Endometrial microvascular endothelial cells (primary cell): ENCODE measurements at regions not wholly inside any gene's neighbourhood (a gene's known extent, or its start where the extent isn't known, plus 50 kb on each side); places are given as distances from the start of the nearest gene placed in this dataset.

ENCODE experiments used
- in situ Hi-C: cut with HindIII; loops from 2 replicates; pipeline ENCODE4 v1.10.0; 2017; ENCODE audit warnings: low sequenced_read_pairs, low pct_unique_long_range_greater_than_20kb; ENCODE audit errors: inconsistent ontology term

DNA sequence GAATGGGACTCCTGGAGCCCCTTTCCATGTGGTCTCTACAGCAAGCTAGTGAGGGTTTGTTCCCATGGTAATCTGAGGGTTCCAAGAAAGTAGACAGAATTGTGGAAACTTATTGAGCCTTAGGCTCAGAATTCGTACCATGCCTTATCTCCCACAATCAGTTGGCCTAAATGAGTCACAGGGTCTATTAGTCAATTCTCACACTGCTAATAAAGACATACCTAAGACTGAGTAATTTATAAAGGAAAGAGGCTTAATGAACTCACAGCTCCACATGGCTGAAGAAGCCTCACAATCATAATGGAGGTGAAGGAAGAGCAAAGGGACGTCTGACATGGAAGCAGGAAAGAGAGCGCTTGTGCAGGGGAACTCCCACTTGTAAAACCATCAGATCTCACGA, 106.6 kb upstream of the CXADR start:
- in situ Hi-C loops = no loop called here

GRCh38 chr21:17414766-17415165, 98.1 kb upstream of the CXADR start:
- in situ Hi-C loops = no loop called here

DNA sequence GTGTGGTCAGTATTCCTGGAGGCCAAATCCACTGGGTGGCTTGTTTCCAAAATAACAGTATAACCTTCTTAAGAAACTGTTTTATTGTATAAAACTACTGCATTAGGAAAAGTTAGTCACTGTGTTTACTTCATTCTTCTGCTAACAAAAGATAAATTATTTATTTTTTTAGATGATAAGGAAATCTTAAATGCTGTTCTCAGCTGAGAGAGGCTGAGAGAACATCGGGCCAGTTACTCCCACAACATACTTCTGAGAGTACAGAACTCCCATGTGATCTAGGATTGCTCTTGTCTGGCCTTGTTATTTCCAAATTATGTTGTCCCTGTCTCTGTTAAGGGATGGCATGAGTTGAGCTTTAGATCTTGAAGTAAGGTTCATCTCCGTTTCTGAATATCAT, 96.7 kb upstream of the CXADR start:
- in situ Hi-C loops = no loop called here

DNA sequence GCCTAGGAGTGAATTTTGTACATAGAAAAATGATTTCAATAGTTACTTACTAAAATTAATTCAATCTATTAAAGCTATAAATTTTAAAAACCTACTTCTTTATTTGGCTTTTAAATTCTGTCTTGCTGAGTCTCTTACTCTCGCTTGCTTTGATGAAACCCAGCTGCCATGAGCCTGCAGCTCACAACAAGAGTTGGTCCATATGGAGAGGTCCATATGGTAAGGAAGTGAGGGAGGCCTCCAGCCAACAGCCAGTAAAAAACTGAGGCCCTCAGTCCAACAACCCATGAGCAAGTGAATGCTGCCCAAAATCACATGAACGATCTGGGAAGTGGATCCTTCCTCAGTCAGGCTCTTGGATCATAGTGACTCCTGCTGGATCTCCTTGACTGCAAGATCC, 89.9 kb upstream of the CXADR start:
- in situ Hi-C loops = no loop called here

- in situ Hi-C loops = no loop called here
These were observed 85.7 kb upstream of the CXADR start for GRCh38 chr21:17427157-17427556.

DNA sequence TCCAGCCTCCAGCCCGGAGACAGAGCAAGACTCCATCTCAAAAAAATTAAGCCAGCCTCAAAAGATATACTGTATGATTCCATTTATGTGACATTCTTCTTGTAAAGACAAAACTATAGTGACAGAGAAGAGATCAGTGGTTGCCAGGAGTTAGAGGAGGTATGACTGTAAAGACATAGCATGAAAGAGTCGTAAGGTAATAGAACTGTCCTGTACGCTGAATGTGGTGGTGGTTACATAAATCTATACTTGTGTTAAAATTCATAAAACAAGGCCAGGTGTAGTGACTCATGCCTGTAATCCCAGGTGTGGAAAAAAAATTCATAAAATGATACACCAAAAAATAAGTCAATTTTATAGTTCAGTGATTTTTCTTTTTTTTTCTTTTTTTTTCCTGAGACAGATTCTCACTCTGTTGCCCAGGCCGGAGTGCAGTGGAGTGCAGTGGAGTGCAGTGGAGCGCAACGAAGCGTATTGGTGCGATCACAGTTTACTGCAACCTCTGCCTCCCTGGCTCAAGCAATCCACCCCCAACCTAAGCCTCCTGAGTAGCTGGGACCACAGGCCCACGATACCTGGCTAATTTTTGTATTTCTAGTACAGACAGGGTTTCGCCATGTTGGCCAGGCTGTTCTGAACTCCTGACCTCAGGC, 84.9 kb upstream of the CXADR start:
- in situ Hi-C loops = no loop called here

DNA sequence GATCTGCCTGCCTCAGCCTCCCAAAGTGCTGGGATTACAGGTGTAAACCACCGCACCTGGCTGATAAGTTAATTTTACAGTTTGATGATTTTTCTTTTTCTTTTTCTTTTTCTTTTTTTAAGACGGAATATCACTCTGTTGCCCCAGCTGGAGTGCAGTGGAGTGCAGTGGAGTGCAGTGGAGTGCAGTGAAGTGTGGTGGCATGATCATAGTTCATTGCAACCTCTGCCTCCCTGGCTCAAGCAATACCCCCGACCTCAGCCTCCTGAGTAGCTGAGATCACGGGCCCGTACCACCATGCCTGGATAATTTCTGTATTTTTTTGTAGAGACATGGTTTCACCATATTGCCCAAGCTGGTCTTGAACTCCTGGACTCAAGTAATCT, 84.4 kb upstream of the CXADR start:
- in situ Hi-C loops = no loop called here

DNA sequence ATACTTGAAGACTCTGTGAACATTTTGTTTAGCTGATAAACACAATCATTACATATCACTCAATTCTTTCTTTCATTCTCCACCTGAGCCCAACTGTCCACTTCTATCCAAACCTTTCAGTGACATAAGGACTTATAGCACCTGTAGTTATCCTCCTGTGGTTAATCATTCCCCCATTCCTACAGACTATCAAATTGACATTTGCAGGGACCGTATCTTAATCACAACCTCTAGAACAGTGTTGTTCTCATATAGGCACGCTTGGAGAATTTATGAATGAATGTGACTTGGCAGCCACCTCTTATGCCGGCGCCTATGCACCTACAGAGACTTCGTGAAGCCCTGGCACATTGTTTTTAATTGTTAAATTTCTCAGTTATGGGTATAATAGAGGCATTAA, 83.9 kb upstream of the CXADR start:
- in situ Hi-C loops = no loop called here

GRCh38 chr21:17429936-17430335, 82.9 kb upstream of the CXADR start:
- in situ Hi-C loops = no loop called here

DNA sequence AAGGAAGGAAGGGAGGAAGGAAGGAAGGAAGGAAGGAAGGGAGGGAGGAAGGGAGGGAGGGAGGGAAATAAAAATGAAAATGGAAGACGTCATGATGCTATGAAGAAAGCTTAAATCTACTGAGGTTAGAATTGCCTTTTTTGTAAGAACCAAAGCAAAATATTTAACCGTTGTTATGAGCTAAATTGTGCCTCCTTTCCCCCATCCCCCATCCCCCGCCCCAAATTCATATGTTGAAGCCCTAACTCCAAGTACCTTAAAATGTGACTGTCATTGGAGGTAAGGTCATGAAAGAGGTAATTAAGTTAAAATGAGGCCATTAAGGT, 80.1 kb upstream of the CXADR start:
- in situ Hi-C loops = no loop called here

- in situ Hi-C loops = no loop called here
These were observed 79.1 kb upstream of the CXADR start for GRCh38 chr21:17433730-17434129.

- in situ Hi-C loops = no loop called here
These were observed 77.0 kb upstream of the CXADR start for GRCh38 chr21:17435565-17436543.

- in situ Hi-C loops = no loop called here
These were observed 76.2 kb upstream of the CXADR start for GRCh38 chr21:17436626-17437111.

GRCh38 chr21:17438635-17439034, 74.2 kb upstream of the CXADR start:
- in situ Hi-C loops = no loop called here

- in situ Hi-C loops = no loop called here
These were observed 71.9 kb upstream of the CXADR start for GRCh38 chr21:17440969-17441368.

DNA sequence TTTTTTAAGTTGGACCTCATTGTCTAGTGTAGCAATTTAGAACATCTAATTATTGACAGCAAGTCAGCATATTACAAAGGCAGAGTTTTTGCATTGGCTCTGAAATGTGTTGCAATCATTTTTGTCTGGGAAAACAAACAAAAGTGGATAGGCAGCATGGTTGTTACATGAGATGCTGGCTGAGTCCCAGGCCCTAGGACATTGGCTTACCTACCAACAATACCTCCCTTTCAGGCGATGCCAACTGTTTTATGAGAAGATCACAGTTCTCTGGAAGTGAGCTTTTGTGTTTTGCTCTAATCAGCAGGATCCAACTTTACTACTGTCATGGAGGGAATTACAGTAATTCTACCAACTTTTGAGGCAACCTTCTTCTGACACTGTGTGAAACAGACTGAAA, 71.5 kb upstream of the CXADR start:
- in situ Hi-C loops = no loop called here

- in situ Hi-C loops = no loop called here
These were observed 70.7 kb upstream of the CXADR start for GRCh38 chr21:17442165-17442564.

- in situ Hi-C loops = no loop called here
These were observed 68.0 kb upstream of the CXADR start for GRCh38 chr21:17444828-17445227.

- in situ Hi-C loops = no loop called here
These were observed 66.1 kb upstream of the CXADR start for GRCh38 chr21:17446737-17447136.

- in situ Hi-C loops = no loop called here
These were observed 63.1 kb upstream of the CXADR start for GRCh38 chr21:17449701-17450100.
